LNCaP clone FGC (cell line): ENCODE measurements at regions not wholly inside any gene's neighbourhood (a gene's known extent, or its start where the extent isn't known, plus 50 kb on each side); places are given as distances from the start of the nearest gene placed in this dataset.

Experiments
- DNase-seq: peaks from one replicate; pipeline ENCODE4 v3.0.0-alpha.2; 2011; ENCODE audit warnings: low read depth
- H3K4me3 ChIP-seq: 2 replicates; pipeline ENCODE4 v1.5.1; 2011; ENCODE audit warnings: mild to moderate bottlenecking, low read depth, low read length, control low read depth
- CTCF ChIP-seq: IDR thresholded peaks from 2 replicates; pipeline ENCODE4 v1.5.1; 2012; ENCODE audit warnings: mild to moderate bottlenecking; ENCODE audit not compliant: control insufficient read depth, insufficient read depth; ENCODE audit errors: extremely low read depth

GRCh38 chr6:16844183-16844582 lies 82.9 kb upstream of the ATXN1 start:
- DNase-seq: no peak
- no peak overlapping the region for H3K4me3 ChIP-seq
- TF ChIP-seq CTCF: no peak

- no peak for TF ChIP-seq CTCF
- no peak for DNase-seq
- H3K4me3 ChIP-seq: no peak overlapping the region
Measured at GRCh38 chr6:16842676-16843075, 81.4 kb upstream of the ATXN1 start.

GRCh38 chr6:16841241-16841640 lies 80.0 kb upstream of the ATXN1 start:
- no peak for DNase-seq
- TF ChIP-seq CTCF: no peak

GRCh38 chr6:16840725-16841124 lies 79.5 kb upstream of the ATXN1 start:
- no peak overlapping the region for H3K4me3 ChIP-seq
- DNase-seq: no peak
- TF ChIP-seq CTCF: no peak

More at GRCh38 chr6:16841241-16841640, 80.0 kb upstream of the ATXN1 start:
- no peak overlapping the region for H3K4me3 ChIP-seq

- DNase-seq: no peak
- no peak overlapping the region for H3K4me3 ChIP-seq
- TF ChIP-seq CTCF: no peak
Measured at GRCh38 chr6:16840291-16840690, 79.0 kb upstream of the ATXN1 start.

- DNase-seq: no peak
- no peak for TF ChIP-seq CTCF
- H3K4me3 ChIP-seq: no peak overlapping the region
Measured at GRCh38 chr6:16839631-16840179, 78.4 kb upstream of the ATXN1 start.
